ENCODE measurements at regions not wholly inside any gene's neighbourhood (a gene's known extent, or its start where the extent isn't known, plus 50 kb on each side); places are given as distances from the start of the nearest gene placed in this dataset.

- H3K4me1 ChIP-seq: no peaks in the 10 kb centered on the region
- 84 to 91% methylated on average over 4 of the region's 4 CpGs for WGBS, 2 donors (ENCODE audit: low coverage in 1 of 2)
- H3K27ac ChIP-seq: no peak overlapping the region
- no peaks in the 10 kb centered on the region for H3K9me3 ChIP-seq
- no peak for TF ChIP-seq CTCF (IDR thresholded peaks at IDR 0.05)
- no peak for TF ChIP-seq EP300 (IDR thresholded peaks at IDR 0.05)
- no peak for TF ChIP-seq POLR2AphosphoS5 (IDR thresholded peaks at IDR 0.05)
- TF ChIP-seq POLR2A (IDR thresholded peaks at IDR 0.05): no peak
- H3K36me3 ChIP-seq: no peaks in the 10 kb centered on the region
- H3K4me3 ChIP-seq: no peak overlapping the region
- H3K27me3 ChIP-seq: no peaks in the 10 kb centered on the region
- no peak for ATAC-seq
These were observed 54.8 kb downstream of the CCDC71L start for GRCh38 chr7:106606120-106606519.

- Histone ChIP-seq H3K27me3 (no peaks in the 10 kb centered on the region), H3K36me3 (no peaks in the 10 kb centered on the region), H3K4me3 (no peak overlapping the region), H3K4me1 (no peaks in the 10 kb centered on the region), H3K9me3 (no peaks in the 10 kb centered on the region), H3K27ac (no peak overlapping the region)
- TF ChIP-seq EP300 (IDR thresholded peaks at IDR 0.05): no peak
- no peak for TF ChIP-seq POLR2A (IDR thresholded peaks at IDR 0.05)
- no peak for TF ChIP-seq POLR2AphosphoS5 (IDR thresholded peaks at IDR 0.05)
- TF ChIP-seq CTCF (IDR thresholded peaks at IDR 0.05): no peak
- 92% methylated on average over 2 of the region's 3 CpGs; no CpG with 5 or more reads in 1 of the 2 donors for WGBS, 2 donors (ENCODE audit: low coverage in 1 of 2)
- no peak for ATAC-seq
These were observed 56.0 kb downstream of the CCDC71L start for GRCh38 chr7:106604971-106605370.

- Histone ChIP-seq H3K27me3 (no peaks in the 10 kb centered on the region), H3K27ac (no peak overlapping the region), H3K4me3 (no peak overlapping the region), H3K36me3 (no peaks in the 10 kb centered on the region), H3K9me3 (no peaks in the 10 kb centered on the region), H3K4me1 (no peaks in the 10 kb centered on the region)
- ATAC-seq: no peak
- 57 to 63% methylated on average over 1 of the region's 1 CpG for WGBS, 2 donors (ENCODE audit: low coverage in 1 of 2)
- TF ChIP-seq EP300 (IDR thresholded peaks at IDR 0.05): no peak
- no peak for TF ChIP-seq POLR2A (IDR thresholded peaks at IDR 0.05)
- TF ChIP-seq CTCF (IDR thresholded peaks at IDR 0.05): no peak
These were observed 56.5 kb downstream of the CCDC71L start for GRCh38 chr7:106604303-106604924.

- WGBS, 2 donors (ENCODE audit: low coverage in 1 of 2): 83% methylated on average over 2 to 3 of the region's 4 CpGs
- Histone ChIP-seq H3K36me3 (no peaks in the 10 kb centered on the region), H3K4me3 (no peak overlapping the region), H3K9me3 (no peaks in the 10 kb centered on the region), H3K27me3 (no peaks in the 10 kb centered on the region), H3K27ac (no peak overlapping the region), H3K4me1 (no peaks in the 10 kb centered on the region)
- no peak for TF ChIP-seq POLR2A (IDR thresholded peaks at IDR 0.05)
- no peak for TF ChIP-seq POLR2AphosphoS5 (IDR thresholded peaks at IDR 0.05)
- TF ChIP-seq CTCF (IDR thresholded peaks at IDR 0.05): no peak
- no peak for TF ChIP-seq EP300 (IDR thresholded peaks at IDR 0.05)
- no peak for ATAC-seq
These were observed 57.6 kb downstream of the CCDC71L start for GRCh38 chr7:106603346-106603745.

GRCh38 chr7:106602062-106602461, 58.9 kb downstream of the CCDC71L start:
- Histone ChIP-seq H3K36me3 (no peaks in the 10 kb centered on the region), H3K4me1 (no peaks in the 10 kb centered on the region), H3K4me3 (no peak overlapping the region), H3K27me3 (no peaks in the 10 kb centered on the region), H3K9me3 (no peaks in the 10 kb centered on the region), H3K27ac (no peak overlapping the region)
- WGBS, 2 donors (ENCODE audit: low coverage in 1 of 2): 82 to 86% methylated on average over 1 of the region's 1 CpG
- TF ChIP-seq EP300 (IDR thresholded peaks at IDR 0.05) (no peak), POLR2A (IDR thresholded peaks at IDR 0.05) (no peak), POLR2AphosphoS5 (IDR thresholded peaks at IDR 0.05) (no peak), CTCF (IDR thresholded peaks at IDR 0.05) (no peak)
- ATAC-seq: no peak
